Left hindlimb (tissue), 1 donor: ENCODE measurements at regions not wholly inside any gene's neighbourhood (a gene's known extent, or its start where the extent isn't known, plus 50 kb on each side); places are given as distances from the start of the nearest gene placed in this dataset.
"Not testable (repeated sequence)": the region's sequence is repeated elsewhere in the genome, so short reads cannot be mapped to it uniquely, and the experiment has no call there.

Experiments
- DNase-seq: peaks from one replicate; pipeline ENCODE4 v3.0.0-alpha.2; 2018

- no peak for DNase-seq
Observed at GRCh38 chr1:93773049-93773838, 91.6 kb upstream of the BCAR3 start.

GRCh38 chr1:93771843-93772242 is 90.2 kb upstream of the BCAR3 start:
- DNase-seq, result no peak

- DNase-seq, result no peak
Observed at GRCh38 chr1:93770640-93771039, 89.0 kb upstream of the BCAR3 start.

GRCh38 chr1:93769777-93770176 is 88.1 kb upstream of the BCAR3 start:
- no peak for DNase-seq

- no peak for DNase-seq
Observed at GRCh38 chr1:93768380-93768863, 86.8 kb upstream of the BCAR3 start.

GRCh38 chr1:93766451-93766850 is 84.8 kb upstream of the BCAR3 start:
- DNase-seq, result no peak

GRCh38 chr1:93765099-93765498 is 83.5 kb upstream of the BCAR3 start:
- no peak for DNase-seq

GRCh38 chr1:93764366-93764750 is 82.7 kb upstream of the BCAR3 start:
- DNase-seq, result no peak

- DNase-seq, result no peak
Observed at GRCh38 chr1:93763704-93764365, 82.2 kb upstream of the BCAR3 start.

GRCh38 chr1:93758842-93759515 is 77.3 kb upstream of the BCAR3 start:
- peak; percentile 50 for DNase-seq

GRCh38 chr1:93757256-93758036 is 75.8 kb upstream of the BCAR3 start:
- no peak for DNase-seq

- DNase-seq, result no peak
Observed at GRCh38 chr1:93756657-93757056, 75.0 kb upstream of the BCAR3 start.

- not testable (repeated sequence) for DNase-seq
Observed at GRCh38 chr1:93755251-93755715, 73.6 kb upstream of the BCAR3 start.

GRCh38 chr1:93753791-93754763 is 72.4 kb upstream of the BCAR3 start:
- peak; percentile 52 for DNase-seq

- DNase-seq, result no peak
Observed at GRCh38 chr1:93751377-93752250, 70.0 kb upstream of the BCAR3 start.

GRCh38 chr1:93750955-93751354 is 69.3 kb upstream of the BCAR3 start:
- no peak for DNase-seq

GRCh38 chr1:93749894-93750301 is 68.3 kb upstream of the BCAR3 start:
- no peak for DNase-seq

GRCh38 chr1:93749487-93749886 is 67.8 kb upstream of the BCAR3 start:
- DNase-seq, result no peak

- DNase-seq, result no peak
Observed at GRCh38 chr1:93746021-93746812, 64.6 kb upstream of the BCAR3 start.
